OCI-LY1 (cell line): ENCODE measurements at regions not wholly inside any gene's neighbourhood (a gene's known extent, or its start where the extent isn't known, plus 50 kb on each side); places are given as distances from the start of the nearest gene placed in this dataset.

Experiments
- H2AFZ ChIP-seq: fragments of 200-600 bp; sonication (generic), shearing (Covaris generic); 2 replicates; pipeline ENCODE4 v1.6.0; 2014; ENCODE audit warnings: antibody characterized with exemption, mild to moderate bottlenecking, low read length
- H3F3A ChIP-seq: fragments of 200-600 bp; sonication (generic), shearing (Covaris generic); 2 replicates; pipeline ENCODE4 v1.6.0; 2014; ENCODE audit warnings: mild to moderate bottlenecking, antibody characterized with exemption, low read length, moderate library complexity; ENCODE audit not compliant: insufficient read depth
- H3K27ac ChIP-seq: fragments of 200-600 bp; sonication (generic); 2 replicates; pipeline ENCODE4 v1.5.1; 2014; ENCODE audit warnings: low read length, mixed run types, mild to moderate bottlenecking, low read depth; ENCODE audit not compliant: poor library complexity, severe bottlenecking
- H3K27me3 ChIP-seq: fragments of 200-600 bp; sonication (generic); 2 replicates; pipeline ENCODE4 v1.6.0; 2014; ENCODE audit warnings: antibody characterized with exemption, mild to moderate bottlenecking, low read length, moderate library complexity; ENCODE audit not compliant: insufficient read depth
- H3K36me3 ChIP-seq: fragments of 200-600 bp; sonication (generic); 2 replicates; pipeline ENCODE4 v1.6.1; 2014; ENCODE audit warnings: mild to moderate bottlenecking, antibody characterized with exemption, low read length, moderate library complexity, mixed read lengths; ENCODE audit not compliant: insufficient read depth
- H3K4me1 ChIP-seq: fragments of 200-600 bp; sonication (generic); 2 replicates; pipeline ENCODE4 v1.5.1; 2014; ENCODE audit warnings: mild to moderate bottlenecking, low read length, moderate library complexity; ENCODE audit not compliant: insufficient read depth, severe bottlenecking
- H3K4me2 ChIP-seq: fragments of 200-600 bp; sonication (generic), shearing (Covaris generic); 2 replicates; pipeline ENCODE4 v1.6.1; 2014; ENCODE audit warnings: low read length
- H3K4me3 ChIP-seq: fragments of 200-600 bp; sonication (generic); 2 replicates; pipeline ENCODE4 v1.5.1; 2014; ENCODE audit warnings: low read length, low read depth, mild to moderate bottlenecking, mixed read lengths; ENCODE audit not compliant: poor library complexity, severe bottlenecking
- H3K79me2 ChIP-seq: fragments of 200-600 bp; shearing (Covaris generic); 2 replicates; pipeline ENCODE4 v1.6.1; 2016; ENCODE audit warnings: mixed run types, low read length, mixed read lengths; ENCODE audit not compliant: insufficient read depth
- H3K9ac ChIP-seq: fragments of 200-600 bp; sonication (generic), shearing (Covaris generic); 2 replicates; pipeline ENCODE4 v1.6.1; 2014; ENCODE audit warnings: mild to moderate bottlenecking, low read length, mixed read lengths
- H3K9me2 ChIP-seq: fragments of 200-600 bp; sonication (generic), shearing (Covaris generic); 2 replicates; pipeline ENCODE4 v1.6.1; 2014; ENCODE audit warnings: low read depth, mild to moderate bottlenecking, low read length, mixed read lengths
- H3K9me3 ChIP-seq: fragments of 200-600 bp; shearing (Covaris generic); 2 replicates; pipeline ENCODE4 v1.6.1; 2014; ENCODE audit warnings: low read length, mixed read lengths
- H4K20me1 ChIP-seq: fragments of 200-600 bp; sonication (generic), shearing (Covaris generic); 2 replicates; pipeline ENCODE4 v1.6.0; 2016; ENCODE audit warnings: mild to moderate bottlenecking, low read length; ENCODE audit not compliant: insufficient read depth
- EZH2 ChIP-seq: fragments of 200-600 bp; sonication (generic), shearing (Covaris generic); IDR thresholded peaks from 2 replicates; pipeline ENCODE4 v1.8.0; 2017; ENCODE audit warnings: borderline replicate concordance, mixed run types, mild to moderate bottlenecking, antibody characterized with exemption, low read length, moderate library complexity, mixed read lengths
- TF ChIP-seq, protein P1 (sequence below): fragments of 200-600 bp; sonication (generic), shearing (Covaris generic); IDR thresholded peaks from 2 replicates; pipeline ENCODE4 v1.5.1; 2017; ENCODE audit warnings: mild to moderate bottlenecking, antibody characterized with exemption, low read length, moderate library complexity, mixed read lengths

DNA sequence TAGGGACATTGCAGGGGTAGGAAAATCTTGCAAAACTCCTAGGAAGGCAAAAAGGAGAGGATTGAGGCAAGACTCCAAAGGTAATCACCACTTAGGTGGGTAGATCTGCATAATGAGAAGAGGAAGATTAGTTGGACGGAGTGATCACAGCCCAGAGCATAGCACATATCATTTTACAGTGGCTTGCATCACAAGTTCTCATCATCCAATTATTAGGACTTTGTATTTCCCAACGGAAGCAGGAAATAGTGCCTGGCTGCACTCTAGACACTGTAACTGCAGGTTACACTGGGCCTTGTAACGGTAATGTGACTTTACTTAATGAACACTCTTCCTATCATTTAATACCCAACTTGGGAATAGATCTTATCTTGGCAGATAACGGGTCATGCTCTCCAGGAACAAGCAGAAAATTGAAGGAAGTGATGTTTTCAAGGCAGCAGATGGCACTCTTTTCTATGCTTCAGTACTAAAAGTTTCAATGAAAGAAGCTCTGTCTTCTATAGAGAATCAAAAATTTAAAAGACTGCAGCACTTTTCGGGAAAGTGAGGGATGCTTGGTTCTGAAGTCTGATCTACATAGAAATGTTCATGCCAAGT, 101.9 kb upstream of the KCNMB2 start:
- Histone ChIP-seq H3K4me1 (no peaks in the 10 kb centered on the region), H3K4me3 (no peak overlapping the region), H3F3A (no peaks in the 10 kb centered on the region), H3K79me2 (no peaks in the 10 kb centered on the region), H3K9me3 (no peaks in the 10 kb centered on the region), H4K20me1 (no peaks in the 10 kb centered on the region), H3K27ac (no peak overlapping the region), H3K9ac (no peak overlapping the region), H3K27me3 (no peaks in the 10 kb centered on the region), H2AFZ (no peak overlapping the region), H3K36me3 (no peaks in the 10 kb centered on the region), H3K4me2 (no peak overlapping the region), H3K9me2 (no peaks in the 10 kb centered on the region)
- no peak for TF ChIP-seq EZH2
- TF ChIP-seq, protein P1, sequence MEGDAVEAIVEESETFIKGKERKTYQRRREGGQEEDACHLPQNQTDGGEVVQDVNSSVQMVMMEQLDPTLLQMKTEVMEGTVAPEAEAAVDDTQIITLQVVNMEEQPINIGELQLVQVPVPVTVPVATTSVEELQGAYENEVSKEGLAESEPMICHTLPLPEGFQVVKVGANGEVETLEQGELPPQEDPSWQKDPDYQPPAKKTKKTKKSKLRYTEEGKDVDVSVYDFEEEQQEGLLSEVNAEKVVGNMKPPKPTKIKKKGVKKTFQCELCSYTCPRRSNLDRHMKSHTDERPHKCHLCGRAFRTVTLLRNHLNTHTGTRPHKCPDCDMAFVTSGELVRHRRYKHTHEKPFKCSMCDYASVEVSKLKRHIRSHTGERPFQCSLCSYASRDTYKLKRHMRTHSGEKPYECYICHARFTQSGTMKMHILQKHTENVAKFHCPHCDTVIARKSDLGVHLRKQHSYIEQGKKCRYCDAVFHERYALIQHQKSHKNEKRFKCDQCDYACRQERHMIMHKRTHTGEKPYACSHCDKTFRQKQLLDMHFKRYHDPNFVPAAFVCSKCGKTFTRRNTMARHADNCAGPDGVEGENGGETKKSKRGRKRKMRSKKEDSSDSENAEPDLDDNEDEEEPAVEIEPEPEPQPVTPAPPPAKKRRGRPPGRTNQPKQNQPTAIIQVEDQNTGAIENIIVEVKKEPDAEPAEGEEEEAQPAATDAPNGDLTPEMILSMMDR, result peak; percentile 35; the same call in 1 of the 2 replicates

DNA sequence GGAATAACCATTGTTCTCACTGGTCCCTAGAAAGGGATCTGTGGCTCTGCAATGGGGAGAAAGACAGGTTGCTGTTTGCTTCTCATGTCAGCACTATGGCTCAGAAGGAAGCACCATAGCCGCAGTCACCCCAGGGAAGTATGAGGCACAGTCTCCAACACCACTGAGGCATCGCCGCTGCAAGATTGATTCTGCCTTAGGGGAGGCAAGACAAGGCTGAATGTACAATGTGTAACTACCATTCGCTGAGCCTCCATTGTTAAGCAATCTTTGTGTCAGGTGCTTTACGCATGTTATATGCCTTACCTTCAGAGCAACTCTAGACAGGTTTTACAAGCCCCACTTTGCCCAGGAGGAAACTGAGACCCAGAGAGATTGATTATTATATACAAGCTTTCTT, 100.7 kb upstream of the KCNMB2 start:
- H3F3A ChIP-seq, result no peaks in the 10 kb centered on the region
- TF ChIP-seq, protein P1, result no peak
- no peak for TF ChIP-seq EZH2
- H3K79me2 ChIP-seq, result no peaks in the 10 kb centered on the region
- no peak overlapping the region for H2AFZ ChIP-seq
- no peaks in the 10 kb centered on the region for H3K4me1 ChIP-seq
- no peak overlapping the region for H3K4me2 ChIP-seq
- H3K4me3 ChIP-seq, result no peak overlapping the region
- H3K9me3 ChIP-seq, result no peaks in the 10 kb centered on the region
- no peaks in the 10 kb centered on the region for H3K9me2 ChIP-seq
- no peaks in the 10 kb centered on the region for H3K36me3 ChIP-seq
- H3K27ac ChIP-seq, result no peak overlapping the region
- no peak overlapping the region for H3K9ac ChIP-seq
- no peaks in the 10 kb centered on the region for H4K20me1 ChIP-seq
- H3K27me3 ChIP-seq, result no peaks in the 10 kb centered on the region

DNA sequence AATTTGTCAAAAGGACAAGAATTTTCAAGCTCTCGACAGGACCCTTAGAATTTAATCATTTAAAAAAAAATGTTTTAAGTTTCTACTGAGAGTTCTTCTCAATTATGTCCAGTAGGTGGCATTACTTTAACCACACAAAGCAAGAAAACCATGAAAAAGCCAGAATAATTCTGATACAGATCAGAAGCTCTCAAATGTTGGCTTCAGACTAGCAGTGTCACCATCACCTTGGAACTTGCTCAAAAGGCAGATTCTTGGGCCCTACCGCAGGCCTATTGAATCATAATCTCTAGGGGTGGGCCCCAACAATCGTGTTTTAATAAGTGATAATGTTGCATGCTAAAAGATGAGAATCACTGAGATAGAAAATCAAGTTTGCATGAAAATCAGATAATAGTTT, 99.5 kb upstream of the KCNMB2 start:
- Histone ChIP-seq H3K4me1 (no peaks in the 10 kb centered on the region), H3K9ac (no peak overlapping the region), H3K36me3 (no peaks in the 10 kb centered on the region), H3K27me3 (no peaks in the 10 kb centered on the region), H3K4me2 (no peak overlapping the region), H2AFZ (no peak overlapping the region), H3K4me3 (no peak overlapping the region), H3K9me3 (no peaks in the 10 kb centered on the region), H3K79me2 (no peaks in the 10 kb centered on the region), H3K27ac (no peak overlapping the region), H3K9me2 (no peaks in the 10 kb centered on the region), H4K20me1 (no peaks in the 10 kb centered on the region), H3F3A (no peaks in the 10 kb centered on the region)
- TF ChIP-seq, protein P1, result peak; percentile 65
- no peak for TF ChIP-seq EZH2
